HG02884 (cell line): ENCODE measurements at regions not wholly inside any gene's neighbourhood (a gene's known extent, or its start where the extent isn't known, plus 50 kb on each side); places are given as distances from the start of the nearest gene placed in this dataset.
"Not testable (repeated sequence)": the region's sequence is repeated elsewhere in the genome, so short reads cannot be mapped to it uniquely, and the experiment has no call there.

Source experiments
- ATAC-seq: cut with Tn5 transposase; IDR thresholded peaks from one replicate; pipeline ENCODE4 v1.9.1; 2021; ENCODE audit warnings: mild to moderate bottlenecking, moderate library complexity; ENCODE audit not compliant: unreplicated experiment

GRCh38 chr6:22738194-22738593 is 168.8 kb downstream of the HDGFL1 start:
- ATAC-seq: no peak

- ATAC-seq: no peak
Measured at GRCh38 chr6:22747571-22747970, 178.2 kb downstream of the HDGFL1 start.

- no peak for ATAC-seq
Measured at GRCh38 chr6:22748681-22749080, 179.3 kb downstream of the HDGFL1 start.

- ATAC-seq: no peak
Measured at GRCh38 chr6:22749696-22750095, 180.3 kb downstream of the HDGFL1 start.

GRCh38 chr6:22751223-22751622 is 181.9 kb downstream of the HDGFL1 start:
- no peak for ATAC-seq

GRCh38 chr6:22752522-22752921 is 183.2 kb downstream of the HDGFL1 start:
- ATAC-seq: no peak

GRCh38 chr6:22754061-22754460 is 184.7 kb downstream of the HDGFL1 start:
- no peak for ATAC-seq

GRCh38 chr6:22755605-22756004 is 186.2 kb downstream of the HDGFL1 start:
- ATAC-seq: no peak

- ATAC-seq: no peak
Measured at GRCh38 chr6:22756365-22756764, 187.0 kb downstream of the HDGFL1 start.

GRCh38 chr6:22764496-22764895 is 195.1 kb downstream of the HDGFL1 start:
- no peak for ATAC-seq

GRCh38 chr6:22765015-22765414 is 195.6 kb downstream of the HDGFL1 start:
- ATAC-seq: no peak

- ATAC-seq: no peak
Measured at GRCh38 chr6:22766979-22767378, 197.6 kb downstream of the HDGFL1 start.

- no peak for ATAC-seq
Measured at GRCh38 chr6:22770054-22770453, 200.7 kb downstream of the HDGFL1 start.

- ATAC-seq: no peak
Measured at GRCh38 chr6:22774129-22774528, 204.8 kb downstream of the HDGFL1 start.

GRCh38 chr6:22778438-22778837 is 209.1 kb downstream of the HDGFL1 start:
- not testable (repeated sequence) for ATAC-seq

GRCh38 chr6:22779062-22779461 is 209.7 kb downstream of the HDGFL1 start:
- no peak for ATAC-seq

GRCh38 chr6:22783931-22784330 is 214.6 kb downstream of the HDGFL1 start:
- no peak for ATAC-seq

- no peak for ATAC-seq
Measured at GRCh38 chr6:22784601-22785410, 215.4 kb downstream of the HDGFL1 start.

- no peak for ATAC-seq
Measured at GRCh38 chr6:22788038-22788437, 218.7 kb downstream of the HDGFL1 start.

GRCh38 chr6:22789315-22789714 is 219.9 kb downstream of the HDGFL1 start:
- ATAC-seq: no peak

- no peak for ATAC-seq
Measured at GRCh38 chr6:22794844-22795243, 225.5 kb downstream of the HDGFL1 start.

- ATAC-seq: no peak
Measured at GRCh38 chr6:22800451-22800850, 231.1 kb downstream of the HDGFL1 start.

GRCh38 chr6:22801831-22802230 is 232.5 kb downstream of the HDGFL1 start:
- ATAC-seq: no peak
